SK-MEL-5 (cell line): ENCODE measurements at regions not wholly inside any gene's neighbourhood (a gene's known extent, or its start where the extent isn't known, plus 50 kb on each side); places are given as distances from the start of the nearest gene placed in this dataset.
"Not testable (repeated sequence)": the region's sequence is repeated elsewhere in the genome, so short reads cannot be mapped to it uniquely, and the experiment has no call there.

Experiments used
- DNase-seq: peaks from one replicate; pipeline ENCODE4 v3.0.0-alpha.2; 2016; ENCODE audit warnings: low read depth, low spot score
- in situ Hi-C: cut with HindIII; loops from 2 replicates; pipeline ENCODE4 v1.10.0; 2016; ENCODE audit warnings: low sequenced_read_pairs, high pct_unique_total_duplicates, low pct_unique_long_range_greater_than_20kb

DNA sequence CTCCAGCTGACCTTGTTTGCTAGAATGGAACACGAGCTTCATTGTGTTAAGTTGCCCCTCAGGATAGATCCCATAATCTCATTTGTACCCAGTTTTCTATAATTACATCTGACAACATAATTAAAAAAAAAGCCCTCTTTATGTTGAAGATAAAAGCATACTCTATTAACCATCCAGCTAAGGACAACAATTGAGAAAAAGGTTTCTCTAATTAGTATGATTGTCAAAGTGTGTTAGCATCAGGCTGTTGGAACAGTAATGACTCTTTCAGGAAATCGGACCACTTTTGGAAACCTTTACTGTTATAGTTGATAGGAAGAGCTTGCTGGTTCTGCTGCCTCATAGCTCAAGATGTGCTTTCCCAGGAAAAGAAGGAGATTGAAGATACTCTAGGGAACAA is 172.6 kb downstream of the FHIP1A start:
- in situ Hi-C loops, result no loop called here
- DNase-seq, result no peak

DNA sequence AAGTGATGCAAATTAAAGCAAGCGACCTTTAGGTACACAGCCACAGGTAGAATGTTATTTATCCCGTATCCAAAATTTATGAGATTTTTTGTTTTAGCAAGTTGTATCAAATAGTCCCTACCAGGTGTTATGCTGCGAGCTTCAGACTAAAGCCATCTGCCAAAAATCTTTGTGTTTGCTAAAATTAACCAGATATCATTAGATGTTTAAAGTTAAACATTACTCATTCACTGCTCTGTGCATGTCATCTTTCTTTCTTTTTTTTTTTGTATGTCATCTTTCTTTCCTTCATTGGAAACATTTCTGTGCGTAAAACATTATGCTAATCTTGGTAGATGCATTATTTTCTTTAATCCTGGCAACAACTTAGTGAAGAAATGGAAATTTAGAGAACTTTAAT is 173.1 kb downstream of the FHIP1A start:
- DNase-seq, result no peak
- in situ Hi-C loops, result no loop called here

DNA sequence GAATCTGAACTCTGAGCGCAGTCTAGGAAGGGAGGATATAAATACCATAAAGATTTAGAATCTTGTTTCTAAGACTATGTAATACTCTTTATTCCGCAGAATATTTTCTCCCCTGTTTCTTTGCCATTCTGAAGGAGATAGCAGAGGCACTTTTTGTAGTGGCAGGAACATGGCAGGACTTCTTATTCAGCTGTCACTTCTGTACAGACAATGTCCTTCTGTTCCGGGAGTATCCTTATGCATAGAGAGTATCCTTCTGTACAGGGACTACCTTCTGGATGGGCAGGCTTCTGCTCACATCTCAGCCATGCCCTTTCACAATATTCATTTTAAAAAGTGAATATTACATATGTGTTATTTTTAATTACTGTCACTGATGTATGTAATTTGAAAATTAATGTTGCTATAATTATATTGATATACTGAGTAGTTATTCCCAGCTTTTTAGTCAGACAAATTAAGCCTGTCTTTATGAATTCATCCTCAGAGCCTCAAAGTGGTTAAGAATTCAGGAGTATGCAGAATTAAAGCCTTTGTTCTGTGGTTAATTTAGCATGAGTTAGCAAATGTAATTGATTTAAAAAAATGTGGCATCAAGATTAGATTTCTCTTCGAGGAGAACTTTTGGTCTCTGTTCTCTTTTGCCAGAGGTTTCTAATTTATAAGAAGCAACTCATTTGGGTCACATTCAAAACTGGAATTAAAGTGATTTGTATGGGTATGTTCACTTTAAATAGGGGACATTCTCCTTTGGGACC is 174.4 kb downstream of the FHIP1A start:
- in situ Hi-C loops, result no loop called here
- no peak for DNase-seq

DNA sequence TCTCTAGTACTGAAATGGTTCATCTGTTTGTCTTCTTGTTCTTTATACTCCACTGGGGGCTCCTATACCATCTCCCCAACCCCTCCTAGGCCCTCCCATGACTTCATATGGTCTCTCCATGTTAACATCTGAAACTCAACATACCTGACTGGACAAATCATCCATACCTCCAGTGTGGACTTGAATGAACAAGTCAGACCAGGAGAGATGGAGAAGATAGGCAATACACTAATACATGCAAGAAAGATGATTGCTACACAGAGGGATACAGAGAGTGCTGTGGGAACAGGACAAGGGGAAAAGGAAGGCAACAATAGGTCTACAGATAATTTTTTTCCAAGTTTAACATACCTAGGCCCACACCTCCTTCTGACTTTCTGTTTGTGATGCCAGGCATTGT is 175.1 kb downstream of the FHIP1A start:
- DNase-seq, result no peak
- in situ Hi-C loops, result no loop called here

DNA sequence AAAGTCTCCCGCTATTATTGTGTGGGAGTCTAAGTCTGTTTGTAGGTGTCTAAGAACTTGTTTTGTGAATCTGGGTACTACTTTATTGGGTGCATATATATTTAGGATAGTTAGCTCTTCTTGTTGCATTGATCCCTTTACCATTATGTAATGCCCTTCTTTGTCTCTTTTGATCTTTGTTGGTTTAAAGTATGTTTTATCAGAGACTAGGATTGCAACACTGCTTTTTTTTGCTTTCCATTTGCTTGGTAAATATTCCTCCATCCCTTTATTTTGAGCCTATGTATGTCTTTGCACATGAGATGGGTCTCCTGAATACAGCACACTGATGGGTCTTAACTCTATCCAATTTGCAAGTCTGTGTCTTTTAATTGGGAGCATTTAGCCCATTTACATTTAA is 165.2 kb downstream of the GATB start:
- DNase-seq, in situ Hi-C loops: not testable (repeated sequence)

DNA sequence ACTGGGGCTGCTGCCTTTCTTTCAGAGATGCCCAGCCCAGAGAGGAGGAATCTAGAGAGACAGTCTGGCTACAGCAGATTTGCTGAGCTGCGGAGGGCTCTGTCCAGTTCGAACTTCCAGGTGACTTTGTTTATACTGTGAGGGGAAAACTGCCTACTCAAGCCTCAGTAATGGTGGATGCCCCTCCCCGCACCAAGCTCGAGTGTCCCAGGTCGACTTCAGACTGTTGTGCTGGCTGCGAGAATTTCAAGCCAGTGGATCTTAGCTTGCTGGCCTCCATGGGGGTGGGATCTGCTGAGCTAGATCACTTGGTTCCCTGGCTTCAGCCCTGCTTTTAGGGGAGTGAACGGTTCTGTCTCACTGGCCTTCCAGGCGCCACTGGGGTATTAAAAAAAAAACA is 163.1 kb downstream of the GATB start:
- in situ Hi-C loops, DNase-seq: not testable (repeated sequence)

DNA sequence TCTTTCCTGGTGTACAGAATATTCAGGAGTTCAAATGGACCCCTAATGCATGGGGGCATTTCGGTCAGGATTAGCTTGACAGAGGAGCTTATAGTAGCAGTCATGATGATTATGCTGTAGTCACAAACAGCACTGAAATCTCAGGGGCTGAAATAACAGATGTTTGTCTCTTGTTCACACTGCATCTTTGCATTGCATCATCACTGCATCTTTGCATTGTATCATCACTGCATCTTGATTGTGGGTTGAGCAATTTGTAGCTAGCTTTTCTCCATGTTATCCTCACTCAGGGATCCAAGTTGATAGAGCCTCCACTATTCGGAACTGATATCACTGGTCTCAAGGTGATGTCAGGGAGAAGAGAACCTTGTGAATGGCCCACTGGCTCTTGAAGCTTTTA is 160.9 kb downstream of the GATB start:
- no peak for DNase-seq
- in situ Hi-C loops, result no loop called here

DNA sequence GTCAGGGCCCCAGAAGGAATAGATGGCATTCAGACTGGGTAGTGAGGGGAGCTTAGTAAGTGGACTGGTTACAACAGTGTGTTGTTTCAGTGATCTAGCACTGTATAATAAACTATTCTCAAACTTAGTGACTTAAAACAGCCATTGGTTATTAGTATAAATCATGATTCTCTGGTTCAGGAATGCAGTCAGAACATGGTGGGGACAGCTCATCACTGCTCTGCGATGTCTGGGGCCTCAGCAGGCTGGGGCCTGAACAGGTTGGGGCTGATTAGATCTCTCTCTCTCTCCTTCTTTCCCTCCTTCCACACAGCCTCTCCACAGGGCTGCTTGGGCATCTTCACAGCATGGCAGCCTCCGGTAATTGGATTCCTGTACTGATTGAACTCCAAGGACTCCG is 160.4 kb downstream of the GATB start:
- in situ Hi-C loops, result no loop called here
- DNase-seq, result no peak

DNA sequence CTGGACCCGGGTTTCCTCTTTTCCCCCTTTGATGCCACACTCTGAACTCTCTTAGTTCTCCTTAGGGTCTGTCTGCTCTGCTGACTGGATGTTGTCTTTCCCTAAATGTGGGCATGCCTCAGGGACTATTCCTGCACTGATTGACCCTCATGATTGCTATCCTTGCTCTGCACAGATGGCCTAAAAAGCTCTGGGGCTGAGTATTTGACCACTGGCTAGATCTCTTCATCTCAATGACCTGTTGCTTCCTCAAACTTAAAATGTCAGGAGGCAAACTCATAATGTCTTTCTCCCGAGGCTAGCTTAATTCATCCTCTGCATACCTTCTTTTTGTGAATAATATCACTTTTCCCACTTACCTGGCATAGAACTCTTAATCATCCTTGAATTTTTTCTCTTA is 157.4 kb downstream of the GATB start:
- in situ Hi-C loops, result no loop called here
- no peak for DNase-seq

DNA sequence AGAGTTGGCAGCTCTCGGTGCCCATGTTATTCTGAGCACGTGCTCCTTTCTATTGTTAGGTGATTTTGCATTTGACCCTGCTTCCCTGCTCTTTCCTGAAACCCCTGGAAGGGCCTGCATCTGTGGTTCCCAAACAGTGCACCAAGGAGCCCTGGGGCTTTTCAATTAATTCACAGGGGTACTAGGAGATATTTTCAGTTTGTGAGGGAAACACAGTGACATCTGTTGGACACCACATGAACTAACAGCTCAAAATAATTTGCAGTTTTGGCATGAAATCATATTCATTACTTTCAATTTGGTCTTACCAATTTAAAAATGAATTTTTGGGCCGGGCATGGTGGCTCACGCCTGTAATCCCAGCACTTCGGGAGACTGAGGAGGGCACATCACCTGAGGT is 156.6 kb downstream of the GATB start:
- in situ Hi-C loops, result no loop called here
- peak; percentile 28 for DNase-seq

DNA sequence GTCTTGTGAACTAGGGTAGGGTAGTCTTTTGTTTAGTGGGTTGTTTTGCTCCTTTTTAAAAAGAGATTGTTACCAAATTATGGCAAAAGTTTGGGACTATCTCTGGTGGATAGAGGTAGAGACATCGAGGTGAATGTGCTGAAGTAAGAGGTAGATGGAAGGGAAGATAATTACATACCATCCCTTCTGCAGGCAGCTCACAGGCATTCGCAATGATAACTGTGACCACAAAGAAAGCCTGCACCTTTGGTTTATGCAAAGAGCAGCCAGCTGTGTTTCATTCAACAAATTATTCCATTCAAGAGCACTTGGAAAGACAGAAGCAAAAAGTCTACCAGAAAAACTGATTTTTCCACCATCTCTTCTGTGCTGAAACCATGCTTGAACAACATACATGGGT is 155.6 kb downstream of the GATB start:
- in situ Hi-C loops, result no loop called here
- no peak for DNase-seq

DNA sequence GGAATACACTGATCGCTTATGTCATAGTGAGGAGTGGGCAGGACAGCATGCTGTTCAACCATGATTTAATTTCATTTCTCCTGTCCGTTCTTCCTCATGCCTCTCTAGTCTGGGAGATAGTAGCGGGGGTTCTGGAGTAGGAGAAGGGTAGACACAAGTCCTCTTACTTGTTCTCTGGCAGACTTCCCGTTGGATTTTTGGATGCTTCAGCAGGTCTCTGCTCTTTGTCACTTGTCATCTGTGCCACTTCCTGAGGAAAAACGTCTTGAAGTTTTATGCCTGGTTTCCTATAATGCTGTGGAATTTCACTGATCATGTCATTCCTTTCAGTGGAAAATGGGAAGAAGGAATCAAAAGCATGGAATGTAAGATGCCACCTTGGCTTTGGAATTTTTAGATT is 154.7 kb downstream of the GATB start:
- in situ Hi-C loops, result no loop called here
- DNase-seq, result no peak

DNA sequence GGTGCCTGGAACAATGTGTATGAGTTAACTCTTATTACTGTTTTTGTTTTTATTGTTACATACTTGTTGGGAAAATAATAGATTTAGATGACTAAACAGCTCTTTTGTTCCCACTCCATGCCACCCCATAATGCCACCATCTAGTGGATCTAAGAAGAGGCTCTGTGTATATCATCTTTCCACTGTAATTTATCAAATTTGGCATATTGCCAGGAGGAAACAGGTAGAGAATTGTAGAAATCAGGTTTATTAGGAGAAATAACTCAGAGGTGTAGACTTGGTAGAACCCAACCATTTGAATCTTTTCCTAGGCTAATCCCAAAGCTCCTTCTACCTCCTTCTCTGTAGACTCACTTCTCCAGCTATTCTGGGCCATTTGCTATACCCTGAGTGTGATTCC is 150.6 kb downstream of the GATB start:
- in situ Hi-C loops, result no loop called here
- DNase-seq, result no peak

DNA sequence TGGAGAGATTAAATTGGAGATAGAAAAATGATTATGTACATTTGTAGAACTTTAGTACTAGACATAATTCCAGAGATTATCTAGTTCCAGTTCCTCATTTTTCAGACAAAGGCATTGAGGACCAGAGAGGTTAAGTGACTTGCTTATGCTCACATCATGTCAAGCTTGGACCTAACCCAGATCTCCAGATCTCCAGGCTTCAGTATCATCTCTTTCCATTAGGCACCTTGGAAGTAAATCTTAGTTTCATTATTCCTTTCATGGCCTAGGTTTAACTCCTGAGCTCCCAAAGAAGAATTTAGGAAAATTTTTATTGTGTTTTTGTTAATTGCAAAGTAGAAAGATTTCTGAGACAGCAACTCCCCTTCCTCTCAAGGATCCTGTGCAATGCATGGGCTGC is 148.8 kb downstream of the GATB start:
- no peak for DNase-seq
- in situ Hi-C loops, result no loop called here

DNA sequence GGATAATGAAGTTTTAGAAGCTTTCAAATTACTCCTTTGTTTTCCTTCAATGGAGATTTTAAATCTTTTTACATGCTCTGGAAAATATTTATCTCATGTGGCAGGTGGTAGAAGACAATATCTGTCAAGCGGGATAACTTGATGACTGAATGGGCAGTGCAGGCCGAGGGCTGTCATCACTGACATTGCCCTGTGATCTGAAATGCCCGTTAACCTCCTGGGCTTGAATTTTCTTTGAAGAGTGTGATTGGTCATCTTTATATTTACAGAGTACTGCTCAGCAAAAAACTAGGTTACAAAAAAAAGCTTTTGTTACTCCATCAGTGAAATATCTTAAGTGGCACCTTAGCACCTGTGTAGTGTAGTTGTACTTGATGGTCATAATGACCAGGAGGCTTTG is 147.5 kb downstream of the GATB start:
- in situ Hi-C loops, result no loop called here
- no peak for DNase-seq

DNA sequence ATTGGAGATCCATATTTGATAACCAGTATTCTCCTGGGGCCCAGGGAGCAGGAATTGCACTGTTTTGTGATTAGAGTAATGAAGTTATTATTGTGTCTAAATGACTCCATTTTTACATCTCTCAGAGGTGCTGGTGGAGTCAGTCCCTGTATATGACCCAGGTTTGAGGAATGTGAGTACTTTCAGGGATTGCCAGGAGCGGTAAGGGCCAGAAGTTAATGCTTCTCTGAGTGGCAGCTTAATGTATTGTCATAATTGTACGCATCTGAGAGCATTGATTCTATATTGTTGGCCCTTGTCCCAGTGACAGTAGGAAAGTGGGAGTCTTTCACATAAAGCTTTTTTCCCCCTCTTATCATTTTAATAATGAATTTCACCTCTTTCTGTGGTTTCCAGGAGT is 146.2 kb downstream of the GATB start:
- no peak for DNase-seq
- in situ Hi-C loops, result no loop called here

DNA sequence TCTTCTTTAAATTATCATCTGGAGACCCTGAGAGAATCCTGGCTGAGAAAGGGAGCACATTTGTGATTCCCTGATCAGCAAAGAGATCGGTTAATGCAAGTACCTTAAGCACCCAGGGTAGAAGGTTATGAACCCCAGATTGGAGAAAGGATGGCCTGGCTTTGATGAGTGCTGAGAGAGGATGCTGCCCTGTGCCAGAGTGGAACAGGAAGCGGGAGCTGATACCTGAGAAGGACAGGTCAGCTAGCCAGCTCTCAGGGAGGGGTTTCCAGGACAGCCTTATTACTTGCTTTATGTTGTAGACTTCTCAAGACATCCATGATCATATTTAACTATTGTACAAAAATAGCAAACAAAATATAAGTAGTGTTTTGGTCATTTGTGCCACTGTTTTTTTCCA is 141.9 kb downstream of the GATB start:
- in situ Hi-C loops, result no loop called here
- DNase-seq, result no peak

DNA sequence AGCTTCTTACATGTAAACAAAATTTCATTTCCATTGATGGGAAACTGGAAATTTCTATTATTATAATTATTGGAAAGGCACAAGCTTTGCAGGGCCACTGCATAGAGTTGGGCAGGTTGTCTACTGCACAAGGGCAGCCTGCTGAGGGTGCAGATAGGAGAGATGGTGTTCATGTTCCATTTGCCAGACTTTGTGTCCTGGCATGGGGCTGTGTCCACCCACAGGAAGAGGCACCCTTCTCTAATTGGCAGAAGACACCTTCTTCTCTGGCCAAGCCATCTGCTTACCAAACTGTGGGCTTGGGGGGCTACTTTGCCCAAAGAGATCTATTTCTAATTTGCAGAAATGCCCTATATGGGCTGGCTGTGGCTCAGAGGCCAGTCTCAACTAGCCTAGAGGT is 140.7 kb downstream of the GATB start:
- DNase-seq, result no peak
- in situ Hi-C loops, result no loop called here
